ENCODE measurements at regions not wholly inside any gene's neighbourhood (a gene's known extent, or its start where the extent isn't known, plus 50 kb on each side); places are given as distances from the start of the nearest gene placed in this dataset.
"Not testable (repeated sequence)": the region's sequence is repeated elsewhere in the genome, so short reads cannot be mapped to it uniquely, and the experiment has no call there.

GRCh38 chr17:71184716-71185115, 936.1 kb upstream of the SOX9 start:
- no peak overlapping the region for H3K4me3 ChIP-seq (ENCODE audit: low read length)
- no peaks in the 10 kb centered on the region for H3K9me3 ChIP-seq (ENCODE audit: control insufficient read depth, low read length)
- no peaks in the 10 kb centered on the region for H3K27me3 ChIP-seq (ENCODE audit: control insufficient read depth, insufficient read depth, low read length)
- no peak overlapping the region for H3K9ac ChIP-seq (ENCODE audit: low read length)
- H3K4me1 ChIP-seq (ENCODE audit: control insufficient read depth, insufficient read depth, low read length), result no peaks in the 10 kb centered on the region
- no peaks in the 10 kb centered on the region for H3K36me3 ChIP-seq (ENCODE audit: control insufficient read depth, insufficient read depth, low read length)

GRCh38 chr17:71187145-71187878, 933.5 kb upstream of the SOX9 start:
- Histone ChIP-seq H3K36me3 (ENCODE audit: control insufficient read depth, insufficient read depth, low read length) (no peaks in the 10 kb centered on the region), H3K9ac (ENCODE audit: low read length) (no peak overlapping the region), H3K4me1 (ENCODE audit: control insufficient read depth, insufficient read depth, low read length) (no peaks in the 10 kb centered on the region), H3K4me3 (ENCODE audit: low read length) (no peak overlapping the region), H3K27me3 (ENCODE audit: control insufficient read depth, insufficient read depth, low read length) (no peaks in the 10 kb centered on the region), H3K9me3 (ENCODE audit: control insufficient read depth, low read length) (no peaks in the 10 kb centered on the region)

GRCh38 chr17:71188811-71189492, 931.9 kb upstream of the SOX9 start:
- no peaks in the 10 kb centered on the region for H3K4me1 ChIP-seq (ENCODE audit: control insufficient read depth, insufficient read depth, low read length)
- no peak overlapping the region for H3K9ac ChIP-seq (ENCODE audit: low read length)
- H3K9me3 ChIP-seq (ENCODE audit: control insufficient read depth, low read length), result no peaks in the 10 kb centered on the region

GRCh38 chr17:71189493-71189831, 931.4 kb upstream of the SOX9 start:
- H3K4me1 ChIP-seq (ENCODE audit: control insufficient read depth, insufficient read depth, low read length), result no peaks in the 10 kb centered on the region
- no peaks in the 10 kb centered on the region for H3K9me3 ChIP-seq (ENCODE audit: control insufficient read depth, low read length)
- no peaks in the 10 kb centered on the region for H3K27me3 ChIP-seq (ENCODE audit: control insufficient read depth, insufficient read depth, low read length)
- no peaks in the 10 kb centered on the region for H3K36me3 ChIP-seq (ENCODE audit: control insufficient read depth, insufficient read depth, low read length)
- no peak overlapping the region for H3K4me3 ChIP-seq (ENCODE audit: low read length)
- H3K9ac ChIP-seq (ENCODE audit: low read length), result no peak overlapping the region

More at GRCh38 chr17:71188811-71189492, 931.9 kb upstream of the SOX9 start:
- H3K36me3 ChIP-seq (ENCODE audit: control insufficient read depth, insufficient read depth, low read length), result no peaks in the 10 kb centered on the region
- no peaks in the 10 kb centered on the region for H3K27me3 ChIP-seq (ENCODE audit: control insufficient read depth, insufficient read depth, low read length)
- H3K4me3 ChIP-seq (ENCODE audit: low read length), result no peak overlapping the region

GRCh38 chr17:71192039-71192555, 928.7 kb upstream of the SOX9 start:
- no peaks in the 10 kb centered on the region for H3K9me3 ChIP-seq (ENCODE audit: control insufficient read depth, low read length)
- H3K4me1 ChIP-seq (ENCODE audit: control insufficient read depth, insufficient read depth, low read length), result no peaks in the 10 kb centered on the region

GRCh38 chr17:71192848-71193247, 928.0 kb upstream of the SOX9 start:
- H3K36me3 ChIP-seq (ENCODE audit: control insufficient read depth, insufficient read depth, low read length), result no peaks in the 10 kb centered on the region
- H3K27me3 ChIP-seq (ENCODE audit: control insufficient read depth, insufficient read depth, low read length), result no peaks in the 10 kb centered on the region
- no peak overlapping the region for H3K9ac ChIP-seq (ENCODE audit: low read length)
- H3K4me1 ChIP-seq (ENCODE audit: control insufficient read depth, insufficient read depth, low read length), result no peaks in the 10 kb centered on the region
- no peaks in the 10 kb centered on the region for H3K9me3 ChIP-seq (ENCODE audit: control insufficient read depth, low read length)
- H3K4me3 ChIP-seq (ENCODE audit: low read length), result no peak overlapping the region

More at GRCh38 chr17:71192039-71192555, 928.7 kb upstream of the SOX9 start:
- no peaks in the 10 kb centered on the region for H3K27me3 ChIP-seq (ENCODE audit: control insufficient read depth, insufficient read depth, low read length)
- H3K9ac ChIP-seq (ENCODE audit: low read length), result no peak overlapping the region
- no peak overlapping the region for H3K4me3 ChIP-seq (ENCODE audit: low read length)
- no peaks in the 10 kb centered on the region for H3K36me3 ChIP-seq (ENCODE audit: control insufficient read depth, insufficient read depth, low read length)

GRCh38 chr17:71200597-71200996, 920.2 kb upstream of the SOX9 start:
- no peaks in the 10 kb centered on the region for H3K9me3 ChIP-seq (ENCODE audit: control insufficient read depth, low read length)
- H3K4me3 ChIP-seq (ENCODE audit: low read length), result no peak overlapping the region

GRCh38 chr17:71201639-71202038, 919.2 kb upstream of the SOX9 start:
- no peak overlapping the region for H3K4me3 ChIP-seq (ENCODE audit: low read length)
- no peaks in the 10 kb centered on the region for H3K27me3 ChIP-seq (ENCODE audit: control insufficient read depth, insufficient read depth, low read length)
- H3K9ac ChIP-seq (ENCODE audit: low read length), result no peak overlapping the region
- H3K36me3 ChIP-seq (ENCODE audit: control insufficient read depth, insufficient read depth, low read length), result no peaks in the 10 kb centered on the region
- H3K4me1 ChIP-seq (ENCODE audit: control insufficient read depth, insufficient read depth, low read length), result no peaks in the 10 kb centered on the region
- H3K9me3 ChIP-seq (ENCODE audit: control insufficient read depth, low read length), result no peaks in the 10 kb centered on the region

More at GRCh38 chr17:71200597-71200996, 920.2 kb upstream of the SOX9 start:
- Histone ChIP-seq H3K27me3 (ENCODE audit: control insufficient read depth, insufficient read depth, low read length) (no peaks in the 10 kb centered on the region), H3K36me3 (ENCODE audit: control insufficient read depth, insufficient read depth, low read length) (no peaks in the 10 kb centered on the region), H3K4me1 (ENCODE audit: control insufficient read depth, insufficient read depth, low read length) (no peaks in the 10 kb centered on the region), H3K9ac (ENCODE audit: low read length) (no peak overlapping the region)

GRCh38 chr17:71202449-71202848, 918.4 kb upstream of the SOX9 start:
- Histone ChIP-seq H3K36me3 (ENCODE audit: control insufficient read depth, insufficient read depth, low read length) (no peaks in the 10 kb centered on the region), H3K4me3 (ENCODE audit: low read length) (no peak overlapping the region), H3K27me3 (ENCODE audit: control insufficient read depth, insufficient read depth, low read length) (no peaks in the 10 kb centered on the region), H3K9ac (ENCODE audit: low read length) (no peak overlapping the region), H3K4me1 (ENCODE audit: control insufficient read depth, insufficient read depth, low read length) (no peaks in the 10 kb centered on the region), H3K9me3 (ENCODE audit: control insufficient read depth, low read length) (no peaks in the 10 kb centered on the region)

- H3K9ac ChIP-seq (ENCODE audit: low read length), result no peak overlapping the region
- H3K4me3 ChIP-seq (ENCODE audit: low read length), result no peak overlapping the region
- H3K27me3 ChIP-seq (ENCODE audit: control insufficient read depth, insufficient read depth, low read length), result no peaks in the 10 kb centered on the region
- no peaks in the 10 kb centered on the region for H3K36me3 ChIP-seq (ENCODE audit: control insufficient read depth, insufficient read depth, low read length)
- H3K9me3 ChIP-seq (ENCODE audit: control insufficient read depth, low read length), result no peaks in the 10 kb centered on the region
- H3K4me1 ChIP-seq (ENCODE audit: control insufficient read depth, insufficient read depth, low read length), result no peaks in the 10 kb centered on the region
Measured at GRCh38 chr17:71203953-71204352, 916.9 kb upstream of the SOX9 start.

GRCh38 chr17:71205951-71206350, 914.9 kb upstream of the SOX9 start:
- H3K4me3 ChIP-seq (ENCODE audit: low read length), result not testable (repeated sequence)

GRCh38 chr17:71208111-71208704, 912.6 kb upstream of the SOX9 start:
- H3K4me1 ChIP-seq (ENCODE audit: control insufficient read depth, insufficient read depth, low read length), result no peaks in the 10 kb centered on the region

More at GRCh38 chr17:71205951-71206350, 914.9 kb upstream of the SOX9 start:
- H3K9ac ChIP-seq (ENCODE audit: low read length); H3K9me3 ChIP-seq (ENCODE audit: control insufficient read depth, low read length); H3K27me3 ChIP-seq (ENCODE audit: control insufficient read depth, insufficient read depth, low read length); H3K4me1 ChIP-seq (ENCODE audit: control insufficient read depth, insufficient read depth, low read length); H3K36me3 ChIP-seq (ENCODE audit: control insufficient read depth, insufficient read depth, low read length): not testable (repeated sequence)

More at GRCh38 chr17:71208111-71208704, 912.6 kb upstream of the SOX9 start:
- Histone ChIP-seq H3K36me3 (ENCODE audit: control insufficient read depth, insufficient read depth, low read length) (no peaks in the 10 kb centered on the region), H3K27me3 (ENCODE audit: control insufficient read depth, insufficient read depth, low read length) (no peaks in the 10 kb centered on the region), H3K9me3 (ENCODE audit: control insufficient read depth, low read length) (no peaks in the 10 kb centered on the region), H3K4me3 (ENCODE audit: low read length) (no peak overlapping the region), H3K9ac (ENCODE audit: low read length) (no peak overlapping the region)

All from mucosa of stomach (tissue), 1 donor.